A673 (cell line): ENCODE measurements at regions not wholly inside any gene's neighbourhood (a gene's known extent, or its start where the extent isn't known, plus 50 kb on each side); places are given as distances from the start of the nearest gene placed in this dataset.

ENCODE experiments used
- CTCF ChIP-seq: fragments of 300-800, 200-600 bp; sonication (generic); conservative IDR thresholded peaks from 2 replicates; pipeline ENCODE4 v1.5.1; 2017; ENCODE audit warnings: low read depth, mild to moderate bottlenecking, antibody characterized with exemption, low read length, moderate library complexity, mixed read lengths
- EZH2 ChIP-seq: fragments of 200-600 bp; sonication (generic); IDR thresholded peaks from 2 replicates; pipeline ENCODE4 v1.6.1; 2017; ENCODE audit warnings: borderline replicate concordance, low read depth, mild to moderate bottlenecking, mixed read lengths, antibody characterized with exemption, low read length; ENCODE audit not compliant: poor library complexity, severe bottlenecking

GRCh38 chr11:57098191-57098590 is 83.6 kb upstream of the LRRC55 start:
- no peak for TF ChIP-seq CTCF
- no peak for TF ChIP-seq EZH2
